NCI-H774 (cell line): ENCODE measurements at regions not wholly inside any gene's neighbourhood (a gene's known extent, or its start where the extent isn't known, plus 50 kb on each side); places are given as distances from the start of the nearest gene placed in this dataset.

Experiments
- DNase-seq: peaks from one replicate; lab custom pipeline; 2025; lab: John Stamatoyannopoulos, UW

- DNase-seq: no peak
Measured at GRCh38 chr12:27382924-27383323, 50.3 kb downstream of the BMAL2 start.

DNA sequence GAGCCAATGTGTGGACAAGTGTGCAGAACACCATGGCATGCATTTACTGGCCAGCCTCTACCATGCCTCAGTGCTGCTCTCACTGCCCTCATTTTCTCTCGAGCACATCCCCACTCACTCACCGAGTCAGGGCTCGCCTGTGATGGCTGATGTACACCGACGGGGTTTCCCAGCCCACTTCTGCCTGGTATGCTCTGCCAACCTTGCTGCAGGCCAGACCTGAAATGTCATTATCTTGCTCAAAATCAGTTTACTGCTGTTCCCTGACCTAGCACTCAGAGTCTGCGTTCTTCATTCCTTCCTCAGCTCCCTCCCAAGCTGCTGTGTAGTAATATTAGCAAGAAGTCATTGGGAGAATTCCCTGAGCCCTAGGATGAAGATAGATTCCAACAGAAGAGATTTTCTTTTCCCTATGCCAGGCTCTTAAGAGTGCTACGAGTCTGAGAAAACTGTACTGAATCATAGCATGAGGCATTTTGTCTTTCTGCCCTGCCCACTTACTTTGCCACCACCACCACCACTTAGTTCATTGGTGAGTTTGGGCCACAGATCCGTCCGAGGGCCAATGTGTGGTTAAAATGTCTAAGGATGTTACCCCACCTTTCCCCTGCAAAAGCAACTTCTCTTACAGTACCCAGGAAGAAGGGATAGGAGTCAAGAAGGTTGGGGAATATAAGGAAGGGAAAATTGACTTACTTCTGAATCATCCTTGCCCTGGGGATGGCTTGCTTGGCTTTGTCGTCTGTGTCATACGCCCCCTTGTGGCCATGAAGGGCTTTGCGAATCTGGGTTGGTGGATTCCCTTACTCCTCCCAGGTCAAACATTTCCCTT lies 51.0 kb downstream of the BMAL2 start:
- DNase-seq: peak; percentile 63

DNA sequence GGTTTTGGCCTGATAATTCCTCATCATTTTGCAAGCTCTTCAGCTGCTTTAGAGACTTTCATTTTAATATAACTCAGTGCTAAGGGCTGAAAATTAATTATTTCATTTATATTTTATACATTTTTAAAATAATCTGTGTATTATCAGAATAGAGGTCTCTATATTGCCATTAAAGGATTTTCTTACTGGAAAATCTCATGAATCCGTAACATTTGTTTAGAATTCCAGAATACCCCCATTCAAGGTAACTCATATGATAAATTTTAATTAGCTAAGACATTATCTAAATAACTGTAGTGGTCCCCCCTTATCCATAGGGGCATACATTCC lies 51.6 kb downstream of the BMAL2 start:
- DNase-seq: no peak

DNA sequence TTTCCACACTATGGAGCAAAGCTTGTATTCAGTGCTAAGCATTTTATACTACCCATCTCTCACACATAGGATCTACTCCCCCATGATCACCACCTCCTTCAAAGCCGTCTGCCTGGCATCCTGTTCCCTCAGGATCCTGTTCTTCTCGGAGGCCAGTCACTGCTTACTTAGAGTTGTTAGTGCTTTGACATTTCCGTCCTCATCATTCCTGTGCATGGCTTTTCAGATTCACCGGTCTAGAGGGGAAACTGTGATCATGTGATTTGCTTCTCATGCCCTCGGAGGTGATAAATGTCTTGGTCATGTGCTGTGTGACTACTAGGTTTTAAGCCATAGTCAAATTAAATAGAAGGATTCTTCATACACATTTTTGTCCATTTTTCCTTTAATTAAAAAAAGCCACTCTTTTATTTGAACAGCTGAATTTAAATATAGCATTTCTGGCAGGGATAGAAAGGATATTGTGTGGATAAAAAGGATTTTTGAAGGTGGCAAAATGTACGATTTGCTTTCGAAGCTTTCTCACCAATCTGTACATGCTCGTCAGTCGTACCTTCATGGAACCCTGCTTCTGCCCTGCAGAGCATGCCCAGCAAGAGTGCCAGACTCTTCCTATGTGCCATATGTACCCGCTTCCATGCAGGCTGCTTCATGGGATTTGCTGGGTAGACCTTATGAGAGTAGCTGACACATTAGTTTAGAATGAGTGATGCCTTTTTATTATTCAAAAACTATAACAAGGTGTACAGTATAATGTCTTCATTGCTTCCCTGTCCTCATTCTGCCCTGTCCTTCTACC lies 53.3 kb downstream of the BMAL2 start:
- DNase-seq: no peak

DNA sequence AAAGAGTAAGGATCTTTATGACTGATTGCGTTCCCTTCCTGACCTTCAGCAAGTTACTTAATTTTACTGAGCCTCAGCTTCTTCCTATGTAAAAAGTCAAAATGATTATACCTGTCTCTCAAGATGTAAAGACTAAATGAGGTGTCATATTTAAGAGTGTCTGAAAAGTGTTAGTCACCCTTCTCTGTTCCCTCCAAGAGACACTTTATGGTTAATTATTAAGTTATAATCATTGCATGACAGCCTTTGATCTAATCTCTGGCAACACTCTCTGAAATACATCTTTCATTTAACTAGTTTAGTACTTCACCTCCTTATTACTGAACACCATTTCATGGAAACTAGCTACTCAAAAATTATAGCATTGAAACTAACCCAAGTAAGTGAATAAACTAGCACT lies 54.8 kb downstream of the BMAL2 start:
- no peak for DNase-seq

GRCh38 chr12:27388650-27389049 lies 56.0 kb downstream of the BMAL2 start:
- no peak for DNase-seq

GRCh38 chr12:27394676-27395075 lies 51.9 kb upstream of the SMCO2 start:
- DNase-seq: no peak

GRCh38 chr12:27396216-27396815 lies 50.2 kb upstream of the SMCO2 start:
- DNase-seq: no peak
